RWPE1 (cell line): ENCODE measurements at regions not wholly inside any gene's neighbourhood (a gene's known extent, or its start where the extent isn't known, plus 50 kb on each side); places are given as distances from the start of the nearest gene placed in this dataset.

Experiments
- CTCF ChIA-PET: fragments of 350-600 bp; sonication (Branson Sonifier 250); formaldehyde crosslinking; extraction: SDS; loops from one replicate; lab custom pipeline; 2021; lab: Yijun Ruan, JAX
- POLR2A ChIA-PET: fragments of 400-600 bp; formaldehyde crosslinking; extraction: SDS; loops from one replicate; lab custom pipeline; 2020; ENCODE audit warnings: antibody characterized with exemption; ENCODE audit not compliant: low non-redundant PET; lab: Yijun Ruan, JAX
- DNase-seq: peaks from one replicate; pipeline ENCODE4 v3.0.0; 2012; ENCODE audit warnings: low spot score
- H3K27ac ChIP-seq: fragments of 450-650 bp; 2 replicates; pipeline ENCODE4 v1.5.1; 2017
- TF ChIP-seq, protein P1 (sequence below): fragments of 450-650 bp; conservative IDR thresholded peaks from 2 replicates; pipeline ENCODE4 v1.5.1; 2017; ENCODE audit warnings: low read depth, mild to moderate bottlenecking

GRCh38 chr15:29635513-29636098, 186.7 kb downstream of the TJP1 start:
- ChIA-PET POLR2A (no interaction called here), CTCF (no interaction called here)
- H3K27ac ChIP-seq = no peak overlapping the region
- no peak for DNase-seq
- TF ChIP-seq, protein P1, sequence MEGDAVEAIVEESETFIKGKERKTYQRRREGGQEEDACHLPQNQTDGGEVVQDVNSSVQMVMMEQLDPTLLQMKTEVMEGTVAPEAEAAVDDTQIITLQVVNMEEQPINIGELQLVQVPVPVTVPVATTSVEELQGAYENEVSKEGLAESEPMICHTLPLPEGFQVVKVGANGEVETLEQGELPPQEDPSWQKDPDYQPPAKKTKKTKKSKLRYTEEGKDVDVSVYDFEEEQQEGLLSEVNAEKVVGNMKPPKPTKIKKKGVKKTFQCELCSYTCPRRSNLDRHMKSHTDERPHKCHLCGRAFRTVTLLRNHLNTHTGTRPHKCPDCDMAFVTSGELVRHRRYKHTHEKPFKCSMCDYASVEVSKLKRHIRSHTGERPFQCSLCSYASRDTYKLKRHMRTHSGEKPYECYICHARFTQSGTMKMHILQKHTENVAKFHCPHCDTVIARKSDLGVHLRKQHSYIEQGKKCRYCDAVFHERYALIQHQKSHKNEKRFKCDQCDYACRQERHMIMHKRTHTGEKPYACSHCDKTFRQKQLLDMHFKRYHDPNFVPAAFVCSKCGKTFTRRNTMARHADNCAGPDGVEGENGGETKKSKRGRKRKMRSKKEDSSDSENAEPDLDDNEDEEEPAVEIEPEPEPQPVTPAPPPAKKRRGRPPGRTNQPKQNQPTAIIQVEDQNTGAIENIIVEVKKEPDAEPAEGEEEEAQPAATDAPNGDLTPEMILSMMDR = no peak

GRCh38 chr15:29633971-29634370, 188.3 kb downstream of the TJP1 start:
- H3K27ac ChIP-seq = no peak overlapping the region
- POLR2A ChIA-PET = no interaction called here
- CTCF ChIA-PET = no interaction called here
- TF ChIP-seq, protein P1 = no peak
- no peak for DNase-seq

DNA sequence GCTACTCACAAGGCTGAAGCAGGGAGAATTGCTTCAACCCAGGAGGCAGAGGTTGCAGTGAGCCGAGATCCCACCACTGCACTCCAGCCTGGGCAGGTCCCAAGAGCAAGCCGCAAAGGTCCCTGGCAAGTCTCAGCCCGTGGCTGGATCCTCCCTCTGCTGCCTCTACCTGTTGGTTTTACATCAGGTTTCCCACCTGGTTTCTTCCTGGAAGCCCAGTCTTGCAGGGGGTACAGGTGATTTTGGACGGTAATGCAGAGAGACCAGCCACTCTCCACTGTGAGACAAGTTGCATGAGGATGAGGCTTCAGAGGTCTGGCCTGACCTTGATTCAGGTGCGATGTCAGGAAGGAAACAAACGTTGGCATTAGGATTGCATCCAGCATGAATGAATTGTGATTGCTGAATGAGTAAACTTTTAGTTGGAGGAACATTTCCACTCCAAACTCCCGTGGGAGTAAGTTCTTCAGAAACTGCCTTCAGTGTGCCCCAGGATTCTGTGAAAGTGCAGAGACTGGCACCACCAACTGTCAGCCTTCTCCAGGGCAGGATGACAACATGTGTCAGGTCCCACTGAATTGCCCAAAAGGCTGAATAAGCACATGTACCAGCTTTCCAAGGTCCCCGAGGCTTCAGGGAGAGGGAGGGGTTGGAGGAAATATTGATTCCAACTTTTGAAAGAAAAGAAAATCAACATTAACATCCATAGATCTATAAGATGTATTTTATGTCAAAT, 189.4 kb downstream of the TJP1 start:
- H3K27ac ChIP-seq = no peak overlapping the region
- TF ChIP-seq, protein P1 = no peak
- CTCF ChIA-PET = no interaction called here
- POLR2A ChIA-PET = no interaction called here
- no peak for DNase-seq

DNA sequence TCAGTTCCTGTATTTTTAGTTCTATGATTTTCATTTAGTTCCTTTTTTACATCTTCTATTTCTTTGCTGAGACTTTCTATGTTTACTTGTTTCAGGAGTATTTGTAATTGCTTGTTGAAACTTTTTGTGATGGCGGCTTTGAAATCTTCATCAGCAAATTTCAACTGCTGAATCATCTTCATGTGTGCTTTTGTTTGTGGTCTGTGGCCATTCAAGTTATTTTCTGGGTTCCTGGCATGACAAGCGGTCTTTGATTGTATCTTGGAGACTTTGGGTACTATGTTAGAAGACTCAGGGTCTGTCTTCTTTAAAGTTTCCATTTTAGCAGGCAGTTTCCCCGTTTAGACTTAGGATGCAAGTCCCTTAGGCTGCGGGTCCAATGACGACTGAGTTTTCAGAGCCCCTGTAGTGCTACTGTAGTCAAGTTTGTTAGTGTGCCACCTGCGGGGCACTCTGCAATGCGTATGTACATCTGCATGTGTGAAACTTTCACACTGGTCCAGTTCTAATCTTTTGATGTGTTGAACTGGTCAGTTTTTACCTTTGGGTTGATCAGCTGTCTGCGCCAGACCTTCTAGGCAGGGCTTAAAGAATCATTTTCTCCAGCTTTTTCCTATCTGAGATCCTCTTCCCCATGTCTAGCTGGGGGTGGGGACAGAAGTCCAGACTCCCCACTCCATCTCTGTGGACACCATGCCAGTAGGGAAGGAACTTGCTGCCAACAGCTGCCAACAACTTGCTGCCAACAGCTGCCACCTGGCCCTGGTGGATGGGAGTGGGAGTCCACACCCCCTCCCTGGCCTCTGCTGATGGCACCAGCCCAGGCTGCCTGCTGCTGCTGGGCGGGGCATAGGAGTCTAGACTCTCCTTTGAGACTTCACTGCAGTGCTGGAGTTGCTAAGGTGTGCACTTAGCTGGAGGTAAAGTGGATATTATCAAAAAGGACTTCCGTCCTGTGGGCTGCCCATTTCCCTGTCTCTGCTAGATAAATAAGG, 190.9 kb downstream of the TJP1 start:
- ChIA-PET POLR2A (no interaction called here), CTCF (no interaction called here)
- no peak for DNase-seq
- TF ChIP-seq, protein P1 = no peak
- H3K27ac ChIP-seq = no peak overlapping the region

DNA sequence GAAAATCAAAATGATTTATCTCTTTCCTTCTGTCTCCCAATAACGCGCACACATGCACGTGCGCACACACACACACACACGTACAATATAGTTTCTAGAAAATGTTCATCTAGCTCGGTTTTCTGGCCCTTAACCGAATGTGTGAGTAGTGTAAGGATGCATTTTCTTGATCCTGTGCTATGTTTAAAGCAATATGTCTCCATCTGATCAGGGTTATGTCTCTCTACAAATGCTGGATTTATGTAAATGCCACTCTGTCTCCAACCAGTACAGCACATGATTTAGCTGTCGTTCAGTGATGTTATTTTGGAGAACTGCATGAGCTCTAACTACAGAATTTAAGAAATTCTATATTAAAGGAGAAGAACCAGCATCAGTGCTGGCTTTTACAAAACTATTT, 198.0 kb downstream of the TJP1 start:
- ChIA-PET POLR2A (no interaction called here), CTCF (no interaction called here)
- no peak overlapping the region for H3K27ac ChIP-seq
- TF ChIP-seq, protein P1 = no peak
- no peak for DNase-seq

DNA sequence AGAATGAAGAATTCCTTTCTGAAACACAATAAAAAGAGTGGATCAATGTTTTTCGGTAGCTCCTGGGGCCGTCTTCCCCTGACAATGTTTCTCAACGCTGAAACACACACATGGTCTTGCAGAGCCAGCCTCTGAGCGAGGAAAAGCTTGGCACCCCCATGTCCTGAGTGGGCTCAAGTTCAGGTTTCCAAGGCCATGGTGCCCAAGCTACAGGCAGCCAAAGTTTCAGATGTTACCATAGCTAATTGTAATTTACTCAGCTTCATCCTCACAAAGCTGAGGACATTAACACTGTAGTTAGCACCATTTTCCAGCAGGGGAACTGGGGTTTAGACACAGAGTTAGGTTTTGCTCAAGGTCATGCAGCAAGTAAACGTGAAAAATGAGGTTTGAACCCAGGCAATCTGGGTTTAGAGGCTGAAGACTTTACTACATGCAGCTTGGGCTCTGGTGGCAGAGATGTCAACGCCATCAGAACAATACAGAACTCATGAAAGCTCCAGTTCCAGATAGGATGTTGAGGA, 199.1 kb downstream of the TJP1 start:
- H3K27ac ChIP-seq = no peak overlapping the region
- TF ChIP-seq, protein P1 = no peak
- ChIA-PET CTCF (interaction anchor here (0.8 kb wide), 2 partner anchors 9 to 55 kb away, joined by 3 to 4 read pairs; no protein-coding TSS in a partner anchor), POLR2A (no interaction called here)
- no peak for DNase-seq
